GM19463 (cell line): ENCODE measurements at regions not wholly inside any gene's neighbourhood (a gene's known extent, or its start where the extent isn't known, plus 50 kb on each side); places are given as distances from the start of the nearest gene placed in this dataset.
"Not testable (repeated sequence)": the region's sequence is repeated elsewhere in the genome, so short reads cannot be mapped to it uniquely, and the experiment has no call there.

Experiments used
- ATAC-seq: cut with Tn5 transposase; IDR thresholded peaks from one replicate; pipeline ENCODE4 v1.9.1; 2021; ENCODE audit warnings: mild to moderate bottlenecking, moderate library complexity; ENCODE audit not compliant: unreplicated experiment

- ATAC-seq, result no peak
Measured at GRCh38 chr18:1393929-1394328, 489.3 kb downstream of the ADCYAP1 start.

- ATAC-seq, result no peak
Measured at GRCh38 chr18:1394426-1394825, 489.8 kb downstream of the ADCYAP1 start.

GRCh38 chr18:1394966-1395365 is 490.3 kb downstream of the ADCYAP1 start:
- no peak for ATAC-seq

GRCh38 chr18:1408376-1408775 is 503.7 kb downstream of the ADCYAP1 start:
- no peak for ATAC-seq

- no peak for ATAC-seq
Measured at GRCh38 chr18:1412655-1413322, 508.1 kb downstream of the ADCYAP1 start.

- no peak for ATAC-seq
Measured at GRCh38 chr18:1413323-1413675, 508.6 kb downstream of the ADCYAP1 start.

GRCh38 chr18:1416074-1416473 is 511.4 kb downstream of the ADCYAP1 start:
- no peak for ATAC-seq

GRCh38 chr18:1421502-1421901 is 516.8 kb downstream of the ADCYAP1 start:
- ATAC-seq, result no peak

GRCh38 chr18:1422634-1423033 is 518.0 kb downstream of the ADCYAP1 start:
- no peak for ATAC-seq

- ATAC-seq, result no peak
Measured at GRCh38 chr18:1425679-1426078, 521.0 kb downstream of the ADCYAP1 start.

- ATAC-seq, result no peak
Measured at GRCh38 chr18:1435487-1435886, 530.8 kb downstream of the ADCYAP1 start.

GRCh38 chr18:1436199-1436598 is 531.5 kb downstream of the ADCYAP1 start:
- ATAC-seq, result no peak

- no peak for ATAC-seq
Measured at GRCh38 chr18:1438458-1438910, 533.8 kb downstream of the ADCYAP1 start.

- ATAC-seq, result no peak
Measured at GRCh38 chr18:1438967-1439366, 534.3 kb downstream of the ADCYAP1 start.

- ATAC-seq, result not testable (repeated sequence)
Measured at GRCh38 chr18:1444062-1444461, 539.4 kb downstream of the ADCYAP1 start.

GRCh38 chr18:1446765-1447164 is 542.1 kb downstream of the ADCYAP1 start:
- no peak for ATAC-seq

- no peak for ATAC-seq
Measured at GRCh38 chr18:1452821-1453220, 548.1 kb downstream of the ADCYAP1 start.

GRCh38 chr18:1455605-1456004 is 550.9 kb downstream of the ADCYAP1 start:
- ATAC-seq, result no peak

GRCh38 chr18:1458547-1458946 is 553.9 kb downstream of the ADCYAP1 start:
- no peak for ATAC-seq

- no peak for ATAC-seq
Measured at GRCh38 chr18:1463981-1464380, 559.3 kb downstream of the ADCYAP1 start.

GRCh38 chr18:1464444-1465217 is 560.0 kb downstream of the ADCYAP1 start:
- no peak for ATAC-seq

- ATAC-seq, result no peak
Measured at GRCh38 chr18:1466035-1466434, 561.4 kb downstream of the ADCYAP1 start.
